Calu3 (cell line): ENCODE measurements at regions not wholly inside any gene's neighbourhood (a gene's known extent, or its start where the extent isn't known, plus 50 kb on each side); places are given as distances from the start of the nearest gene placed in this dataset.
A peak's percentile ranks its signal among the peaks of the same experiment; 100 is the strongest.
"Not testable (repeated sequence)": the region's sequence is repeated elsewhere in the genome, so short reads cannot be mapped to it uniquely, and the experiment has no call there.

ENCODE experiments used
- BruUV-seq: library from RNA; stranded (reverse); fragments of 400-500 nt; replicated peaks from 2 replicates; lab custom pipeline; 2021; lab: Mats Ljungman, UMichigan
- CTCF ChIA-PET: fragments of 300-600 bp; sonication (Branson Sonifier 250); formaldehyde crosslinking; loops from one replicate; lab custom pipeline; 2022; ENCODE audit warnings: antibody characterized with exemption; lab: Charles Lee
- DNase-seq: peaks from one replicate; pipeline ENCODE4 v3.0.0; 2022
- H3K27ac Mint-ChIP-seq: one replicate; pipeline ENCODE4 v1.8.0; 2022; ENCODE audit warnings: mixed read lengths; ENCODE audit not compliant: unreplicated experiment
- H3K27me3 Mint-ChIP-seq: one replicate; pipeline ENCODE4 v1.8.0; 2022; ENCODE audit warnings: mixed read lengths; ENCODE audit not compliant: unreplicated experiment
- H3K36me3 Mint-ChIP-seq: one replicate; pipeline ENCODE4 v1.8.0; 2022; ENCODE audit warnings: mild to moderate bottlenecking, moderate library complexity, mixed read lengths; ENCODE audit not compliant: insufficient read depth, unreplicated experiment
- H3K4me1 Mint-ChIP-seq: one replicate; pipeline ENCODE4 v1.8.0; 2022; ENCODE audit warnings: mild to moderate bottlenecking, low read depth, mixed read lengths; ENCODE audit not compliant: unreplicated experiment
- H3K4me3 Mint-ChIP-seq: one replicate; pipeline ENCODE4 v1.8.0; 2022; ENCODE audit warnings: mild to moderate bottlenecking, low read depth, moderate library complexity, mixed read lengths; ENCODE audit not compliant: unreplicated experiment
- H3K9me3 Mint-ChIP-seq: one replicate; pipeline ENCODE4 v1.8.0; 2022; ENCODE audit warnings: low read depth, mixed read lengths; ENCODE audit not compliant: unreplicated experiment
- intact Hi-C: fragments of 100-400 bp; cut with micrococcal nuclease; formaldehyde crosslinking; loops from one replicate; pipeline ENCODE4 v1.10.0; 2022; ENCODE audit not compliant: unreplicated experiment
- TF ChIP-seq, protein P1 (sequence below): fragments of 200-600 bp; IDR thresholded peaks from one replicate; pipeline ENCODE4 v1.8.0; 2022; ENCODE audit warnings: antibody characterized with exemption; ENCODE audit not compliant: unreplicated experiment

GRCh38 chr1:178038372-178038771 is 55.5 kb upstream of the RASAL2 start:
- peaks cover 34% of the 10 kb centered on the region for H3K4me1 Mint-ChIP-seq
- H3K36me3 Mint-ChIP-seq, result peaks cover 8% of the 10 kb centered on the region
- peaks cover 10% of the 10 kb centered on the region for H3K9me3 Mint-ChIP-seq
- intact Hi-C loops, result loop anchor here (2.0 kb wide), 1 partner anchor 154 kb away; no protein-coding TSS in a partner anchor
- no peak for DNase-seq
- no peaks in the 10 kb centered on the region for H3K27me3 Mint-ChIP-seq
- H3K27ac Mint-ChIP-seq, result peak overlapping the region; percentile 30
- peak overlapping the region; percentile 82 for H3K4me3 Mint-ChIP-seq
- TF ChIP-seq, protein P1, sequence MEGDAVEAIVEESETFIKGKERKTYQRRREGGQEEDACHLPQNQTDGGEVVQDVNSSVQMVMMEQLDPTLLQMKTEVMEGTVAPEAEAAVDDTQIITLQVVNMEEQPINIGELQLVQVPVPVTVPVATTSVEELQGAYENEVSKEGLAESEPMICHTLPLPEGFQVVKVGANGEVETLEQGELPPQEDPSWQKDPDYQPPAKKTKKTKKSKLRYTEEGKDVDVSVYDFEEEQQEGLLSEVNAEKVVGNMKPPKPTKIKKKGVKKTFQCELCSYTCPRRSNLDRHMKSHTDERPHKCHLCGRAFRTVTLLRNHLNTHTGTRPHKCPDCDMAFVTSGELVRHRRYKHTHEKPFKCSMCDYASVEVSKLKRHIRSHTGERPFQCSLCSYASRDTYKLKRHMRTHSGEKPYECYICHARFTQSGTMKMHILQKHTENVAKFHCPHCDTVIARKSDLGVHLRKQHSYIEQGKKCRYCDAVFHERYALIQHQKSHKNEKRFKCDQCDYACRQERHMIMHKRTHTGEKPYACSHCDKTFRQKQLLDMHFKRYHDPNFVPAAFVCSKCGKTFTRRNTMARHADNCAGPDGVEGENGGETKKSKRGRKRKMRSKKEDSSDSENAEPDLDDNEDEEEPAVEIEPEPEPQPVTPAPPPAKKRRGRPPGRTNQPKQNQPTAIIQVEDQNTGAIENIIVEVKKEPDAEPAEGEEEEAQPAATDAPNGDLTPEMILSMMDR, result no peak
- CTCF ChIA-PET, result interaction anchor here (0.9 to 1.5 kb wide), 5 partner anchors 9 to 90 kb away, joined by 3 to 5 read pairs (median 4); partner anchors contain the start of gene SEC16B
- BruUV-seq, result TSS peak; percentile 97

DNA sequence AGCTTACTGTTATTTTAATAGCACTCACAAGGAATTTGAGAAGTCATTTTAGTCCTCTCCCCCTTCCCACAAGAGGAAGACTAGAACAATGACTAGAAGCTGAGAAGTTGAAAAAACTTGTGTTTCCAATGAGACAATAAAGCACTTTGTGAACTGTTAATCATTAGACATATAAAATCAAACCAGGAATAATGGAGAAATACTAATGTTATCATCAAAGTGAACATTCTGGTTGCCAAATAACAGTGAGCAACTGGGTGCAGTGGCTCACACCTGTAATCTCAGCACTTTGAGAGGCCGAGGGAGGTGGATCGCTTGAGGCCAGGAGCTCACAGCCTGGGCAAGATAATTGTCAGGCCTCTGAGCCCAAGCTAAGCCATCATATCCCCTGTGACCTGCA is 54.0 kb upstream of the RASAL2 start:
- CTCF ChIA-PET, result interaction anchor here (0.6 to 1.0 kb wide), 6 partner anchors 8 to 1316 kb away, joined by 3 to 4 read pairs (median 3); no protein-coding TSS in a partner anchor
- H3K27me3 Mint-ChIP-seq, result no peaks in the 10 kb centered on the region
- TF ChIP-seq, protein P1, result no peak
- H3K4me3 Mint-ChIP-seq, result no peak overlapping the region
- intact Hi-C loops, result loop anchor here (2.0 kb wide), 1 partner anchor 153 kb away; no protein-coding TSS in a partner anchor
- peaks cover 8% of the 10 kb centered on the region for H3K36me3 Mint-ChIP-seq
- H3K27ac Mint-ChIP-seq, result peak overlapping the region; percentile 9
- peak; percentile 51 for DNase-seq
- H3K9me3 Mint-ChIP-seq, result peaks cover 10% of the 10 kb centered on the region
- H3K4me1 Mint-ChIP-seq, result peaks cover 28% of the 10 kb centered on the region
- BruUV-seq, result no TSS peak

DNA sequence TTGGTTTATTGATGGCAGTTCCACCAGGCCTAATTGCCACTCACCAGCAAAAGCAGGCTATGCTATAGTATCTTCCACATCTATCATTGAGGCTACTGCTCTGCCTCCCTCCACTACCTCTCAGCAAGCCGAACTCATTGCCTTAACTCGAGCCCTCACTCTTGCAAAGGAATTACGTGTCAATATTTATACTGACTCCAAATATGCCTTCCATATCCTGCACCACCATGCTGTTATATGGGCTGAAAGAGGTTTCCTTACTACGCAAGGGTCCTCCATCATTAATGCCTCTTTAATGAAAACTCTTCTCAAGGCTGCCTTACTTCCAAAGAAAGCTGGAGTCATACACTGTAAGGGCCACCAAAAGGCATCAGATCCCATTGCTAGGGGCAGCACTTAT is 50.0 kb upstream of the RASAL2 start:
- BruUV-seq, H3K27ac Mint-ChIP-seq, H3K27me3 Mint-ChIP-seq, H3K36me3 Mint-ChIP-seq, H3K9me3 Mint-ChIP-seq, H3K4me3 Mint-ChIP-seq, DNase-seq, intact Hi-C loops, CTCF ChIA-PET: not testable (repeated sequence)
- H3K4me1 Mint-ChIP-seq, result peaks cover 26% of the 10 kb centered on the region
